ENCODE measurements at regions not wholly inside any gene's neighbourhood (a gene's known extent, or its start where the extent isn't known, plus 50 kb on each side); places are given as distances from the start of the nearest gene placed in this dataset.

- in situ Hi-C loops (cut with MboI; ENCODE audit: low pct_ligation_motif_present in 1 of 4, low pct_unique_long_range_greater_than_20kb in 1 of 4, low sequenced_read_pairs in 3 of 4), result no loop called here
- Histone ChIP-seq H3K27ac (no peak overlapping the region), H3K9me3 (no peaks in the 10 kb centered on the region), H3K36me3 (no peaks in the 10 kb centered on the region), H3K4me1 (no peaks in the 10 kb centered on the region), H3K4me3 (no peak overlapping the region), H3K27me3 (no peaks in the 10 kb centered on the region)
- TF ChIP-seq POLR2AphosphoS5 (IDR thresholded peaks at IDR 0.05), result no peak
- no peak for TF ChIP-seq CTCF (IDR thresholded peaks at IDR 0.05)
- TF ChIP-seq POLR2A (IDR thresholded peaks at IDR 0.05), result no peak
- no peak for TF ChIP-seq EP300 (IDR thresholded peaks at IDR 0.05; ENCODE audit: low read depth)
- no peak for DNase-seq
- WGBS, 2 donors (ENCODE audit: low coverage in 1 of 2), result 75 to 77% methylated on average over 4 to 11 of the region's 11 CpGs
- intact Hi-C loops (cut with DNase I; ENCODE audit: low total_unique reads), result no loop called here
Measured at GRCh38 chr13:111911121-111911720, 155.7 kb upstream of the SOX1 start.

GRCh38 chr13:111911754-111912452 lies 155.0 kb upstream of the SOX1 start:
- no peaks in the 10 kb centered on the region for H3K9me3 ChIP-seq
- WGBS, 2 donors (ENCODE audit: low coverage in 1 of 2), result 75 to 88% methylated on average over 7 to 11 of the region's 11 CpGs
- no peaks in the 10 kb centered on the region for H3K27me3 ChIP-seq
- TF ChIP-seq EP300 (IDR thresholded peaks at IDR 0.05; ENCODE audit: low read depth) (no peak), POLR2AphosphoS5 (IDR thresholded peaks at IDR 0.05) (no peak), CTCF (IDR thresholded peaks at IDR 0.05) (no peak), POLR2A (IDR thresholded peaks at IDR 0.05) (no peak)
- H3K27ac ChIP-seq, result no peak overlapping the region
- H3K4me1 ChIP-seq, result no peaks in the 10 kb centered on the region
- intact Hi-C loops (cut with DNase I; ENCODE audit: low total_unique reads) (no loop called here), in situ Hi-C loops (cut with MboI; ENCODE audit: low pct_ligation_motif_present in 1 of 4, low pct_unique_long_range_greater_than_20kb in 1 of 4, low sequenced_read_pairs in 3 of 4) (no loop called here)
- H3K36me3 ChIP-seq, result no peaks in the 10 kb centered on the region
- no peak for DNase-seq
- no peak overlapping the region for H3K4me3 ChIP-seq

GRCh38 chr13:111912453-111912866 lies 154.5 kb upstream of the SOX1 start:
- no peaks in the 10 kb centered on the region for H3K27me3 ChIP-seq
- no peak for DNase-seq
- no peaks in the 10 kb centered on the region for H3K9me3 ChIP-seq
- in situ Hi-C loops (cut with MboI; ENCODE audit: low pct_ligation_motif_present in 1 of 4, low pct_unique_long_range_greater_than_20kb in 1 of 4, low sequenced_read_pairs in 3 of 4), result no loop called here
- no peaks in the 10 kb centered on the region for H3K4me1 ChIP-seq
- no peak overlapping the region for H3K4me3 ChIP-seq
- H3K27ac ChIP-seq, result no peak overlapping the region
- TF ChIP-seq EP300 (IDR thresholded peaks at IDR 0.05; ENCODE audit: low read depth), result no peak
- no peak for TF ChIP-seq POLR2A (IDR thresholded peaks at IDR 0.05)
- TF ChIP-seq POLR2AphosphoS5 (IDR thresholded peaks at IDR 0.05), result no peak
- TF ChIP-seq CTCF (IDR thresholded peaks at IDR 0.05), result no peak
- intact Hi-C loops (cut with DNase I; ENCODE audit: low total_unique reads), result no loop called here
- H3K36me3 ChIP-seq, result no peaks in the 10 kb centered on the region
- WGBS, 2 donors (ENCODE audit: low coverage in 1 of 2), result 86% methylated on average over 16 of the region's 16 CpGs; no CpG with 5 or more reads in 1 of the 2 donors

GRCh38 chr13:111912991-111913760 lies 153.8 kb upstream of the SOX1 start:
- in situ Hi-C loops (cut with MboI; ENCODE audit: low pct_ligation_motif_present in 1 of 4, low pct_unique_long_range_greater_than_20kb in 1 of 4, low sequenced_read_pairs in 3 of 4) (no loop called here), intact Hi-C loops (cut with DNase I; ENCODE audit: low total_unique reads) (no loop called here)
- H3K27ac ChIP-seq, result no peak overlapping the region
- H3K36me3 ChIP-seq, result no peaks in the 10 kb centered on the region
- TF ChIP-seq POLR2AphosphoS5 (IDR thresholded peaks at IDR 0.05) (no peak), POLR2A (IDR thresholded peaks at IDR 0.05) (no peak), CTCF (IDR thresholded peaks at IDR 0.05) (no peak), EP300 (IDR thresholded peaks at IDR 0.05; ENCODE audit: low read depth) (no peak)
- no peaks in the 10 kb centered on the region for H3K4me1 ChIP-seq
- H3K4me3 ChIP-seq, result no peak overlapping the region
- 50 to 70% methylated on average over 4 to 25 of the region's 25 CpGs for WGBS, 2 donors (ENCODE audit: low coverage in 1 of 2)
- H3K27me3 ChIP-seq, result no peaks in the 10 kb centered on the region
- no peak for DNase-seq
- no peaks in the 10 kb centered on the region for H3K9me3 ChIP-seq
